Stomach (tissue), 8 donors: ENCODE measurements at regions not wholly inside any gene's neighbourhood (a gene's known extent, or its start where the extent isn't known, plus 50 kb on each side); places are given as distances from the start of the nearest gene placed in this dataset.

Experiments
- DNase-seq, 2 donors: peaks; one replicate each; pipeline versions ENCODE4 v3.0.0 to v3.0.0-alpha.2; 2013 to 2019
- H3K27ac ChIP-seq, 5 donors: fragments of 200-600 bp in 4 of 5; sonication (generic) in 4 of 5; one replicate each; pipeline ENCODE4 v1.5.1; 2013 to 2019; ENCODE audit warnings: mild to moderate bottlenecking in 1 of 5, moderate library complexity in 1 of 5
- H3K27me3 ChIP-seq, 3 donors: fragments of 200-600 bp; sonication (generic); one replicate each; pipeline ENCODE4 v1.5.1; 2017 to 2019; ENCODE audit warnings: mixed run types in 1 of 3
- H3K36me3 ChIP-seq, 4 donors: fragments of 200-600 bp; sonication (generic); 1 replicate in 3 of 4; 2 replicates in 1 of 4; pipeline ENCODE4 v1.5.1; 2016 to 2019
- H3K4me1 ChIP-seq, 4 donors: fragments of 200-600 bp; sonication (generic); one replicate each; pipeline ENCODE4 v1.5.1; 2016 to 2019
- H3K4me3 ChIP-seq, 4 donors: fragments of 200-600 bp; sonication (generic) in 3 of 4; one replicate each; pipeline ENCODE4 v1.5.1; 2016 to 2019; ENCODE audit warnings: mild to moderate bottlenecking in 1 of 4
- H3K9me3 ChIP-seq, 4 donors: fragments of 200-600 bp; sonication (generic); one replicate each; pipeline ENCODE4 v1.5.1; 2016 to 2019
- EP300 ChIP-seq: sonication (generic); formaldehyde crosslinking; IDR thresholded peaks from one replicate; pipeline ENCODE4 v1.6.1; 2017; ENCODE audit warnings: antibody characterized with exemption
- POLR2A ChIP-seq, 4 donors: fragments of 450-650 bp; IDR thresholded peaks; one replicate each; pipeline ENCODE4 v1.6.1; 2016; ENCODE audit warnings: antibody characterized with exemption in 4 of 4, control low read depth in 2 of 4, mild to moderate bottlenecking in 1 of 4, moderate library complexity in 1 of 4
- POLR2AphosphoS5 ChIP-seq, 3 donors: sonication (generic); formaldehyde crosslinking; IDR thresholded peaks; one replicate each; pipeline ENCODE4 v1.6.1; 2016; ENCODE audit warnings: antibody characterized with exemption in 3 of 3
- WGBS, 5 donors: extraction: QIAGEN DNeasy Blood & Tissue Kit in 3 of 5; methylation state at CpG; one replicate each; pipeline versions ENCODE4 v1.1.5 to v1.1.7; 2013 to 2018; 5-methylcytosine and 5-hydroxymethylcytosine counted together
- intact Hi-C: fragments of 100-400 bp; cut with DNase I; formaldehyde crosslinking; loops from one replicate; pipeline ENCODE4 v1.15.1; 2023; ENCODE audit warnings: low total_unique reads
- TF ChIP-seq, protein P1 (sequence below), 7 experiments: fragments of 450-650 bp in 4 of 7; fragments of 200-600 bp in 3 of 7; sonication (generic) in 3 of 7; IDR thresholded peaks; one replicate each; pipeline ENCODE4 v1.5.1; 2016 to 2019; ENCODE audit warnings: antibody characterized with exemption in 7 of 7, control low read depth in 2 of 7, mild to moderate bottlenecking in 1 of 7
- donor health status: healthy with polysubstance abuse.
- donor health status: Bipolar disorder and iron deficiency.
- donor health status: healthy.

DNA sequence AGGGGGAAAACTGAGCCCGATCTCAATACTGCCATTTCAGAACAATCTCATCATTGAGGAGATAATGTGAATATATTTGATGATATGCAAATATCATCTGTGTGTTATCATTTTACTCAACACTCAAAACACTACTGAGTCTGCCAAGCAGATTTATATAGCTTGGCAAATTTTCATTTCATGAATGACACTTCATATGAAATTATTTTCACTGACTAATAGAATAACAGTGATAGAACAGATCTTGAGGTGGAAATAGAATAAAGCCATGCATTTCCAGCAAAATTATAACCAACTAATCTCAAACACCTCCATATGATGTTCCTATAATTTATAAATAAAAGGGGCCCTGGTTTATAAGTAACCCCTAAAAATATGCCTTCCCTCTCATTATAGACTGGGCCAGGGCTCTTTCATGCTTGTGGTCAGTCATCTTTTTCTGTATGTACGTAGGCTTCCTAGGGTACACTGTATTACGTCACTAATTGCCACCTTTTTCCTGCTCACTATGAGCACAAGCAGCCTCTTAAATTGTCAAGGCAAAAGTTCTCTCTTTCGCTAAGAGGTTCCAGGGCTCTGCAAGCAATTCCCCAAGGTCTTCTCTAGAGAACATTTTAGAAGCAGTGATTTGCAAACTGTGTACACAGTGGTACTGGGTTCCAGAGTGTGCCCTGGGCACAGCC, 197.1 kb upstream of the FOXN3 start:
- Histone ChIP-seq H3K36me3 (peaks cover 0 to 6% (median 0%) of the 10 kb centered on the region in 4 donors), H3K4me3 (no peak overlapping the region), H3K27ac (no peak overlapping the region), H3K4me1 (peaks cover 16 to 52% (median 36%) of the 10 kb centered on the region in 4 donors), H3K9me3 (no peaks in the 10 kb centered on the region), H3K27me3 (no peaks in the 10 kb centered on the region)
- intact Hi-C loops, result no loop called here
- DNase-seq, result no peak
- WGBS, 5 donors, result 65 to 76% (median 73%) methylated on average over 4 of the region's 4 CpGs
- TF ChIP-seq POLR2AphosphoS5 (IDR thresholded peaks at IDR 0.05) (no peak), EP300 (no peak), POLR2A (IDR thresholded peaks at IDR 0.05) (no peak)
- TF ChIP-seq, protein P1, sequence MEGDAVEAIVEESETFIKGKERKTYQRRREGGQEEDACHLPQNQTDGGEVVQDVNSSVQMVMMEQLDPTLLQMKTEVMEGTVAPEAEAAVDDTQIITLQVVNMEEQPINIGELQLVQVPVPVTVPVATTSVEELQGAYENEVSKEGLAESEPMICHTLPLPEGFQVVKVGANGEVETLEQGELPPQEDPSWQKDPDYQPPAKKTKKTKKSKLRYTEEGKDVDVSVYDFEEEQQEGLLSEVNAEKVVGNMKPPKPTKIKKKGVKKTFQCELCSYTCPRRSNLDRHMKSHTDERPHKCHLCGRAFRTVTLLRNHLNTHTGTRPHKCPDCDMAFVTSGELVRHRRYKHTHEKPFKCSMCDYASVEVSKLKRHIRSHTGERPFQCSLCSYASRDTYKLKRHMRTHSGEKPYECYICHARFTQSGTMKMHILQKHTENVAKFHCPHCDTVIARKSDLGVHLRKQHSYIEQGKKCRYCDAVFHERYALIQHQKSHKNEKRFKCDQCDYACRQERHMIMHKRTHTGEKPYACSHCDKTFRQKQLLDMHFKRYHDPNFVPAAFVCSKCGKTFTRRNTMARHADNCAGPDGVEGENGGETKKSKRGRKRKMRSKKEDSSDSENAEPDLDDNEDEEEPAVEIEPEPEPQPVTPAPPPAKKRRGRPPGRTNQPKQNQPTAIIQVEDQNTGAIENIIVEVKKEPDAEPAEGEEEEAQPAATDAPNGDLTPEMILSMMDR (IDR thresholded peaks at IDR 0.05), result no peak

GRCh38 chr14:89613260-89614008, 196.4 kb upstream of the FOXN3 start:
- WGBS, 5 donors, result 68 to 76% (median 72%) methylated on average over 5 of the region's 5 CpGs
- Histone ChIP-seq H3K4me1 (peaks cover 16 to 51% (median 36%) of the 10 kb centered on the region in 4 donors), H3K27ac (no peak overlapping the region), H3K9me3 (no peaks in the 10 kb centered on the region), H3K27me3 (no peaks in the 10 kb centered on the region), H3K4me3 (no peak overlapping the region), H3K36me3 (peaks cover 0 to 6% (median 0%) of the 10 kb centered on the region in 4 donors)
- DNase-seq, result no peak
- intact Hi-C loops, result no loop called here
- no peak for TF ChIP-seq POLR2A (IDR thresholded peaks at IDR 0.05)
- TF ChIP-seq EP300, result no peak
- TF ChIP-seq POLR2AphosphoS5 (IDR thresholded peaks at IDR 0.05), result no peak
- TF ChIP-seq, protein P1 (IDR thresholded peaks at IDR 0.05), result no peak

DNA sequence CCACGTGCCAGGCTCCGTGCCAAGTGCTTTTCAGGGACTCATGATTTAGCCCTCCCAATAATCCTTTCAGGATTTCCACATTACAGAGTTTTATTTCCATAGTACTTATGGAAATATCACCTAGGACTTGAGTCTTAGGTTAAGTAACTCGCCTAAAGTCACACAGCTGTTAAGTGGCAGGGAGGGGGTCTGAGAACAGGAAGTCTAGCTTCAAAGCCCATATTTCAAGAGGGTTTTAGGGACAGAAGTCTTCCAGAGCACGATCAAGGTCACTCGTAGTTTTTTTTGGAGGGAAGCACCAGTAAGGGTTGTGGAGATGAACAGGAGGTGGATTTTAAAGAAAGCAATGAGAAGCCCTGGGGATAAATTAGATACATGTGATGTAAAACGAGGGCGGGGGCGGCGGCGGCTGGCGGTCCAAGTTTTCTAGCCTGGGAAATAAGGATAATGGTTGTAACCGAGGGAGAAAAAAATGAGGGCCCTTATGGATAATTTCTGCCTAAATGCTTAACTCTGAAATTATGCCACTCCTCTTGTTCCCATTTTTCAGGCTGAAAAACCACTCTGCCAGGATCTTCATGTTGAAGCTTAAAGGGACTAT, 192.6 kb upstream of the FOXN3 start:
- 87 to 93% (median 88%) methylated on average over 12 of the region's 12 CpGs for WGBS, 5 donors
- TF ChIP-seq POLR2A (IDR thresholded peaks at IDR 0.05), result no peak
- no peak for TF ChIP-seq POLR2AphosphoS5 (IDR thresholded peaks at IDR 0.05)
- TF ChIP-seq, protein P1 (IDR thresholded peaks at IDR 0.05), result no peak
- TF ChIP-seq EP300, result no peak
- intact Hi-C loops, result no loop called here
- no peak overlapping the region for H3K4me3 ChIP-seq
- H3K27ac ChIP-seq, result no peak overlapping the region
- peaks cover 0 to 6% (median 0%) of the 10 kb centered on the region in 4 donors for H3K36me3 ChIP-seq
- peaks cover 0 to 19% (median 14%) of the 10 kb centered on the region in 4 donors for H3K4me1 ChIP-seq
- peaks cover 0 to 5% (median 0%) of the 10 kb centered on the region in 4 donors for H3K9me3 ChIP-seq
- DNase-seq, result no peak
- H3K27me3 ChIP-seq, result no peaks in the 10 kb centered on the region

GRCh38 chr14:89607453-89607852, 190.4 kb upstream of the FOXN3 start:
- H3K9me3 ChIP-seq, result peaks cover 0 to 5% (median 0%) of the 10 kb centered on the region in 4 donors
- TF ChIP-seq EP300 (no peak), POLR2AphosphoS5 (IDR thresholded peaks at IDR 0.05) (no peak), POLR2A (IDR thresholded peaks at IDR 0.05) (no peak)
- TF ChIP-seq, protein P1 (IDR thresholded peaks at IDR 0.05), result no peak
- no peak overlapping the region for H3K27ac ChIP-seq
- no peak for DNase-seq
- no peaks in the 10 kb centered on the region for H3K27me3 ChIP-seq
- intact Hi-C loops, result no loop called here
- H3K4me3 ChIP-seq, result no peak overlapping the region
- peaks cover 0 to 4% (median 0%) of the 10 kb centered on the region in 4 donors for H3K36me3 ChIP-seq
- H3K4me1 ChIP-seq, result peaks cover 0 to 16% (median 4%) of the 10 kb centered on the region in 4 donors
- 79 to 90% (median 87%) methylated on average over 6 of the region's 6 CpGs for WGBS, 5 donors
